Fibroblast of lung (primary cell): ENCODE measurements at regions not wholly inside any gene's neighbourhood (a gene's known extent, or its start where the extent isn't known, plus 50 kb on each side); places are given as distances from the start of the nearest gene placed in this dataset.

Experiments used
- DNase-seq, 2 donors: peaks; one replicate each; pipeline versions ENCODE4 v3.0.0 to v3.0.0-alpha.2; 2010; ENCODE audit warnings: low read depth in 2 of 2
- H2AFZ ChIP-seq: 2 replicates; pipeline ENCODE4 v1.5.1; 2012; ENCODE audit warnings: low read length, control low read depth, inconsistent platforms
- H3K27ac ChIP-seq: 2 replicates; pipeline ENCODE4 v1.5.1; 2011; ENCODE audit warnings: low read length, control low read depth; ENCODE audit not compliant: insufficient read depth
- H3K27me3 ChIP-seq: 2 replicates; pipeline ENCODE4 v1.5.1; 2011; ENCODE audit warnings: mild to moderate bottlenecking, low read length; ENCODE audit not compliant: control insufficient read depth, insufficient read depth
- H3K36me3 ChIP-seq: 2 replicates; pipeline ENCODE4 v1.5.1; 2011; ENCODE audit warnings: low read length; ENCODE audit not compliant: control insufficient read depth, insufficient read depth
- H3K4me1 ChIP-seq: 2 replicates; pipeline ENCODE4 v1.5.1; 2011; ENCODE audit warnings: low read length; ENCODE audit not compliant: control insufficient read depth, insufficient read depth; ENCODE audit errors: extremely low read depth
- H3K4me2 ChIP-seq: 2 replicates; pipeline ENCODE4 v1.5.1; 2011; ENCODE audit warnings: low read length, control low read depth; ENCODE audit not compliant: insufficient read depth; ENCODE audit errors: extremely low read depth
- H3K4me3 ChIP-seq, 4 experiments: fragments of 200-600 bp in 1 of 4; sonication (generic) in 1 of 4; replicated peaks in 1 of 4; 2 replicates each; pipeline ENCODE4 v1.5.1; 2011 to 2016; ENCODE audit warnings: low read length in 4 of 4, low read depth in 3 of 4, mild to moderate bottlenecking in 3 of 4, control low read depth in 2 of 4, inconsistent platforms in 1 of 4, mixed read lengths in 1 of 4; ENCODE audit not compliant: insufficient read depth in 1 of 4; ENCODE audit errors: control extremely low read depth in 1 of 4
- H3K79me2 ChIP-seq: 2 replicates; pipeline ENCODE4 v1.5.1; 2012; ENCODE audit warnings: mild to moderate bottlenecking, low read length, inconsistent platforms; ENCODE audit not compliant: control insufficient read depth, insufficient read depth
- H3K9ac ChIP-seq: 2 replicates; pipeline ENCODE4 v1.5.1; 2011; ENCODE audit warnings: mild to moderate bottlenecking, low read length, control low read depth; ENCODE audit not compliant: insufficient read depth
- H3K9me3 ChIP-seq: 2 replicates; pipeline ENCODE4 v1.5.1; 2012; ENCODE audit warnings: low read depth, low read length; ENCODE audit not compliant: control insufficient read depth, insufficient read depth
- H4K20me1 ChIP-seq: 2 replicates; pipeline ENCODE4 v1.5.1; 2011; ENCODE audit warnings: low read length; ENCODE audit not compliant: control insufficient read depth, insufficient read depth; ENCODE audit errors: extremely low read depth
- EZH2 ChIP-seq: IDR thresholded peaks from 2 replicates; pipeline ENCODE4 v1.5.1; 2012; ENCODE audit warnings: low read length, control low read depth, mild to moderate bottlenecking; ENCODE audit errors: missing control alignments
- TF ChIP-seq, protein P1 (sequence below), 2 donors: IDR thresholded peaks in 1 of 2; conservative IDR thresholded peaks in 1 of 2; 1 replicate in 1 of 2; 2 replicates in 1 of 2; pipeline ENCODE4 v1.5.1; 2011 to 2012; ENCODE audit warnings: low read length in 2 of 2, control low read depth in 1 of 2, inconsistent platforms in 1 of 2, low read depth in 1 of 2, mild to moderate bottlenecking in 1 of 2

- Histone ChIP-seq H3K27me3 (peaks cover 4% of the 10 kb centered on the region), H4K20me1 (no peaks in the 10 kb centered on the region), H3K4me3 (no peak overlapping the region), H3K27ac (no peak overlapping the region), H3K36me3 (no peaks in the 10 kb centered on the region), H3K4me2 (no peak overlapping the region), H3K9ac (no peak overlapping the region), H3K9me3 (no peaks in the 10 kb centered on the region), H2AFZ (no peak overlapping the region), H3K4me1 (no peaks in the 10 kb centered on the region), H3K79me2 (no peaks in the 10 kb centered on the region)
- no peak for DNase-seq
- TF ChIP-seq, protein P1, sequence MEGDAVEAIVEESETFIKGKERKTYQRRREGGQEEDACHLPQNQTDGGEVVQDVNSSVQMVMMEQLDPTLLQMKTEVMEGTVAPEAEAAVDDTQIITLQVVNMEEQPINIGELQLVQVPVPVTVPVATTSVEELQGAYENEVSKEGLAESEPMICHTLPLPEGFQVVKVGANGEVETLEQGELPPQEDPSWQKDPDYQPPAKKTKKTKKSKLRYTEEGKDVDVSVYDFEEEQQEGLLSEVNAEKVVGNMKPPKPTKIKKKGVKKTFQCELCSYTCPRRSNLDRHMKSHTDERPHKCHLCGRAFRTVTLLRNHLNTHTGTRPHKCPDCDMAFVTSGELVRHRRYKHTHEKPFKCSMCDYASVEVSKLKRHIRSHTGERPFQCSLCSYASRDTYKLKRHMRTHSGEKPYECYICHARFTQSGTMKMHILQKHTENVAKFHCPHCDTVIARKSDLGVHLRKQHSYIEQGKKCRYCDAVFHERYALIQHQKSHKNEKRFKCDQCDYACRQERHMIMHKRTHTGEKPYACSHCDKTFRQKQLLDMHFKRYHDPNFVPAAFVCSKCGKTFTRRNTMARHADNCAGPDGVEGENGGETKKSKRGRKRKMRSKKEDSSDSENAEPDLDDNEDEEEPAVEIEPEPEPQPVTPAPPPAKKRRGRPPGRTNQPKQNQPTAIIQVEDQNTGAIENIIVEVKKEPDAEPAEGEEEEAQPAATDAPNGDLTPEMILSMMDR (conservative IDR thresholded peaks at IDR 0.05 in 1 of 2, IDR thresholded peaks at IDR 0.05 in 1 of 2; ENCODE audit: low read depth in 1 of 2, low read length in 2 of 2): no peak
- TF ChIP-seq EZH2: no peak
Measured at GRCh38 chr6:210104-210456, 82.2 kb upstream of the DUSP22 start.

DNA sequence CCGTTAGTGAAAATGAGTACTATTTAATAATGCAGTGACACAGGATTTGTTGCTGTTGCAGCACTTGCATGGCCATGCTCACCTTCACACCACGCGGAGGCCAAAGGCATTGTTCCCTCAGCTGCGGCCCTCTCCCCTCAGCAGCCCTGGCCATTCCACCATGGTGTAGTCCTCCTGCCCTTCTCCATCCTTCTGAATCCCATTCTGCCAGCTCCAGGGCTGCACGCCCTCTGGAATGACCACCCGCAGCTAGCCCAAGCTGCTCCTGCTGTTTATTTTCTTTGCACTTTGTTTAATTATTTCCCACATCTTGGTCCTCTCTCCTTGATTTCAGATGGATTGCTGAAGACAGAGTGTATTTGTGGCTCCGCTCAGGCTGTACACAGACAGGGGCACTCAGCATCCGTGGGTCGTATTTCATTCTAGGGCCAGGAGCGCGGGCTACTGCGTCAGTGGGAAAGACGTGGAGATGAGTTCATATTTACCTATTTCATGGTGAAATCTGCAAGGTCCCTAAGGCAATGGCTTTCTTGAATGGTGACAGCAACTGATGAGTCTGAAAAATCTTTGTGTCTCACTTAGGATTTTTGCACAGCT lies 81.4 kb upstream of the DUSP22 start:
- Histone ChIP-seq H3K4me2 (no peak overlapping the region), H3K27ac (no peak overlapping the region), H3K9me3 (no peaks in the 10 kb centered on the region), H3K79me2 (no peaks in the 10 kb centered on the region), H3K9ac (no peak overlapping the region), H3K27me3 (peaks cover 4% of the 10 kb centered on the region), H3K36me3 (no peaks in the 10 kb centered on the region), H4K20me1 (no peaks in the 10 kb centered on the region), H3K4me1 (no peaks in the 10 kb centered on the region), H2AFZ (no peak overlapping the region), H3K4me3 (no peak overlapping the region)
- no peak for TF ChIP-seq EZH2
- no peak for DNase-seq

DNA sequence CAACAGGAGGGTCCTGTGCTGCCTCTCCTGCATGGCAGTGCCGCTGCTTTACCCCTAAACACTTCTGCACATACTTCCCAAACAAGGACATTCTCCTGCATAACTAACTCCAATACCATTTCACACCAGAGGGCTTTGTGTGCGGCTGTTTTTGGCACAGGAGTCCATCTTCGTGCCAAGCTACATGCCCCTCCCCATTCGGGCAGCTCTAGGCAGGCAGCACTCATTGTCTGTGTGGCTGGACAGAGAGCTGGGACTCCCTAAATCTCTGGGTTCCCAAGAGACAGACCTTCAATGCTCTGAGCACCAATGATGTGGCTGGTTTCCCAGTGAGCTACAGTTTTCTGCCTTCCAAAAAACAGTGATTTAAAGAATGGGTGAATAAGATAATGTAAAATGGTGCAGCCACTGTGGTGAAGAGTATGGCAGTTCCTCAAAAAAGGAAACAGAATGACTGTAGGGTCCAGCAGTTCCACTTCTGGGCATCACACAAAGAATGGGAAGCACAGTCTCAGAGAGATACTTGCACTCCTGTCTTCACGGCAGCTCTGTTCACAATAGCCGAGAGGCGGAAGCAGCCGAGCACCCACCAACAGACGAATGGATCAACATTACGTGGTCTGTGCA lies 80.3 kb upstream of the DUSP22 start:
- no peak for DNase-seq
- no peak overlapping the region for H3K4me2 ChIP-seq
- H3K9me3 ChIP-seq: no peaks in the 10 kb centered on the region
- H4K20me1 ChIP-seq: no peaks in the 10 kb centered on the region
- H3K27ac ChIP-seq: no peak overlapping the region
- H2AFZ ChIP-seq: no peak overlapping the region
- H3K9ac ChIP-seq: no peak overlapping the region
- no peaks in the 10 kb centered on the region for H3K79me2 ChIP-seq
- peaks cover 4% of the 10 kb centered on the region for H3K27me3 ChIP-seq
- H3K4me1 ChIP-seq: no peaks in the 10 kb centered on the region
- no peak for TF ChIP-seq EZH2
- TF ChIP-seq, protein P1 (conservative IDR thresholded peaks at IDR 0.05 in 1 of 2, IDR thresholded peaks at IDR 0.05 in 1 of 2; ENCODE audit: low read depth in 1 of 2, low read length in 2 of 2): no peak
- no peak overlapping the region for H3K4me3 ChIP-seq
- no peaks in the 10 kb centered on the region for H3K36me3 ChIP-seq
